ENCODE measurements at regions not wholly inside any gene's neighbourhood (a gene's known extent, or its start where the extent isn't known, plus 50 kb on each side); places are given as distances from the start of the nearest gene placed in this dataset.

GRCh38 chr1:60864722-60865121 is 217.6 kb upstream of the NFIA start:
- Histone ChIP-seq H3K36me3 (ENCODE audit: control insufficient read depth, insufficient read depth, low read length) (no peaks in the 10 kb centered on the region), H3K4me3 (ENCODE audit: low read depth, low read length) (no peak overlapping the region), H3K27me3 (ENCODE audit: control insufficient read depth, insufficient read depth, low read length) (peaks cover 3% of the 10 kb centered on the region)
- TF ChIP-seq CTCF (IDR thresholded peaks at IDR 0.05; ENCODE audit: insufficient read depth, low read length, poor library complexity, severe bottlenecking): no peak
- DNase-seq (ENCODE audit: low read depth): no peak

GRCh38 chr1:60863131-60863530 is 219.2 kb upstream of the NFIA start:
- no peak for DNase-seq (ENCODE audit: low read depth)
- TF ChIP-seq CTCF (IDR thresholded peaks at IDR 0.05; ENCODE audit: insufficient read depth, low read length, poor library complexity, severe bottlenecking): no peak
- Histone ChIP-seq H3K4me3 (ENCODE audit: low read depth, low read length) (no peak overlapping the region), H3K27me3 (ENCODE audit: control insufficient read depth, insufficient read depth, low read length) (peaks cover 3% of the 10 kb centered on the region), H3K36me3 (ENCODE audit: control insufficient read depth, insufficient read depth, low read length) (no peaks in the 10 kb centered on the region)

GRCh38 chr1:60861961-60862567 is 220.3 kb upstream of the NFIA start:
- H3K27me3 ChIP-seq (ENCODE audit: control insufficient read depth, insufficient read depth, low read length): peaks cover 3% of the 10 kb centered on the region
- DNase-seq (ENCODE audit: low read depth): no peak
- H3K4me3 ChIP-seq (ENCODE audit: low read depth, low read length): no peak overlapping the region
- no peak for TF ChIP-seq CTCF (IDR thresholded peaks at IDR 0.05; ENCODE audit: insufficient read depth, low read length, poor library complexity, severe bottlenecking)
- H3K36me3 ChIP-seq (ENCODE audit: control insufficient read depth, insufficient read depth, low read length): no peaks in the 10 kb centered on the region

GRCh38 chr1:60859111-60859510 is 223.2 kb upstream of the NFIA start:
- Histone ChIP-seq H3K4me3 (ENCODE audit: low read depth, low read length) (no peak overlapping the region), H3K36me3 (ENCODE audit: control insufficient read depth, insufficient read depth, low read length) (no peaks in the 10 kb centered on the region), H3K27me3 (ENCODE audit: control insufficient read depth, insufficient read depth, low read length) (no peaks in the 10 kb centered on the region)
- no peak for TF ChIP-seq CTCF (IDR thresholded peaks at IDR 0.05; ENCODE audit: insufficient read depth, low read length, poor library complexity, severe bottlenecking)
- no peak for DNase-seq (ENCODE audit: low read depth)

GRCh38 chr1:60857851-60858250 is 224.5 kb upstream of the NFIA start:
- no peak for TF ChIP-seq CTCF (IDR thresholded peaks at IDR 0.05; ENCODE audit: insufficient read depth, low read length, poor library complexity, severe bottlenecking)
- Histone ChIP-seq H3K36me3 (ENCODE audit: control insufficient read depth, insufficient read depth, low read length) (no peaks in the 10 kb centered on the region), H3K4me3 (ENCODE audit: low read depth, low read length) (no peak overlapping the region), H3K27me3 (ENCODE audit: control insufficient read depth, insufficient read depth, low read length) (no peaks in the 10 kb centered on the region)
- no peak for DNase-seq (ENCODE audit: low read depth)

GRCh38 chr1:60850084-60850483 is 232.3 kb upstream of the NFIA start:
- no peak overlapping the region for H3K4me3 ChIP-seq (ENCODE audit: low read depth, low read length)
- H3K36me3 ChIP-seq (ENCODE audit: control insufficient read depth, insufficient read depth, low read length): no peaks in the 10 kb centered on the region

More at GRCh38 chr1:60850084-60850483, 232.3 kb upstream of the NFIA start:
- no peaks in the 10 kb centered on the region for H3K27me3 ChIP-seq (ENCODE audit: control insufficient read depth, insufficient read depth, low read length)
- no peak for TF ChIP-seq CTCF (IDR thresholded peaks at IDR 0.05; ENCODE audit: insufficient read depth, low read length, poor library complexity, severe bottlenecking)
- DNase-seq (ENCODE audit: low read depth): no peak

All from kidney epithelial cell (primary cell).